ENCODE measurements at regions not wholly inside any gene's neighbourhood (a gene's known extent, or its start where the extent isn't known, plus 50 kb on each side); places are given as distances from the start of the nearest gene placed in this dataset.
A peak's percentile ranks its signal among the peaks of the same experiment; 100 is the strongest.

DNA sequence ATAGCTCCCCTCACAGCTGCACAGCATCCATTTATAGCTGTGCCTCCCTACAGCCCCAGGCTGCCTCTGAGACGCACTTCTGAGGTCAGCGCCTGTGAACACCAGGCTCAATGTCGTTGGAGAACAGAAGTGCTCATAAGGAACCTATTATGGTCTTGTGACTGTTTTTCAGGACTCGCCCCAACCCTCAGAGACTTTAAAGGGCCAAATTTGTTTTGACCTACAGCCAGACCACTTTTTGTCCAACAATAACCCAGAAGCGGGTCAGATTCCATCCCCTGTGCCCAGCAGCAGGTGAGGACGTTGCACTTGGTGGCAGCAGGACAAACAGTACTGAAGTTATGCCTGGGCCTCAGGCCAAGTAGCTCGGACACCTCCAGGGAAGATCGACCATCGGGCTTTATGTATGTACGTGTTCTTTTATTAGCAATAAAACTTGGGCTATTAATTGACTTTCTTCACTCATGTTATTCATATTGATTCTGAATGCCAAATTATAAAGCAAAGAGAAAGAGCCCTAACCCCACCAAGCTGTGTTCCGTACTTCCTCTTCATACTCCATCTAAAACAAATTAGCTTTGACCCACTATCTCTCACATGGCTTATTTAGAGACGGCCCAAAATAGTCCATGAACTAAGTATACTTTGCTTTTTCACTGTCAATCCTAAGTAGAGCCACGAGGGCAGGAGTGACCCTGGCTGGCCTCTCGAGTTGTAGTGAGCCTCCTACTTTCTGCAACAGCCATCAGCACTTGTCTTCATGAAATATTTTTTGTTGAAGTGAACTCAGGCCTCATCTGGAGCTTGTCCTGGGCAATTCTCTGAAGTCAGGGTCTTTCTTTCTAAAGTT, 92.3 kb upstream of the PAX6 start:
- DNase-seq (ENCODE audit: low read depth in 3 of 3): no peak

DNA sequence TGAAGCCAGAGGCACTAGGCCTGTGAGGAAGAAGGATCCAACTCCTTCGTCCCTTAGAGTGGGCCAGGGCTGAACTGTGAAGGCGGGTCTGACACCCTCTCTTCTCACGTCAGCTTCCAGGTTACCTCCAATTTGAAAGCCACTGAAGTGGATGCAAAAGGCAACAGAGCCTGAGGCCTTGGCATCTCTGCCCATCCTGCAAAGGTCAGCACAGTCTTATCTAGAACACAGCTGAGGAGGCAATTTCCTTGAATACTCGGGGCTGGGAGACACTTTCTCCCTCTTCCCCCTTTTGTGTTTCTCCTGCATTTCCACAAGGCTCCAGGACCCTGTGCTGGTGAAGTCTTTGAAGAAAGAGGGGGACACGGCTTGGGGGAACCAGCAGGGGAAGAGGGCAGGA, 91.6 kb upstream of the PAX6 start:
- DNase-seq (ENCODE audit: low read depth in 3 of 3): no peak

DNA sequence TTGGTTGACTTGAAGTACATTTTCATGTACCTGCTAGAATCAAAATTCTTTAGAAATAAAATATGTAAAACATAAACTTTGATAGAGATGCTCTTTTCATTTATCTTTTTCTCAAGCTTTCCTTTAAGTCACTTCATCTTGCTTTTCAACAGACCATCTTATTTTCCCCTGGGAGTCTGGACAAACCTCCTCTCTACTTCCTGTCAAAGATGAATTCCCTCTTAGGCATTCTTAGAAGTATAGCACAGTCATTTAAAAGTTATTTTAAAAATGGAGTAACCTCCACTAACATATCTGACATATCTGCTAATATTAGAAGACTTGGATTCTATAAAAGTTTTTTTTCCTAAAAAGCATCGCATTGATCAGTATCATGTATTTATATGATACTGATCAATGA, 84.8 kb upstream of the PAX6 start:
- no peak for DNase-seq (ENCODE audit: low read depth in 3 of 3)

DNA sequence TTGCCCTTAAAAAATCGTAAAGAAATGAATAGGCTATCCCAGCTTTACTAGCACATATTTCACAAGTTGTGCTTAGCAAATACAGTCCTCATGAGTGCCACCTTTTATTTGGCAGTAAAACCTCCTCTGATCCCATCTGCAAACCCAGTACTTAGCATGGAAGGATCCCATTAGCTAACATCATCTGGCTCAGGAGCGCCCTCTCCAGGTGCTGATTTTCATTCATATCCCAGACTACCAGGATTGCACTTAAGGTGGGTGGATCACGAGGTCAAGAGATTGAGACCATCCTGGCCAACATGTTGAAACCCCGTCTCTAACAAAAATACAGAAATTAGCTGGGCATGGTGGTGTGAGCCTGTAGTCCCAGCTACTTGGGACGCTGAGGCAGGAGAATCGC, 76.1 kb upstream of the PAX6 start:
- DNase-seq (ENCODE audit: low read depth in 3 of 3): no peak

DNA sequence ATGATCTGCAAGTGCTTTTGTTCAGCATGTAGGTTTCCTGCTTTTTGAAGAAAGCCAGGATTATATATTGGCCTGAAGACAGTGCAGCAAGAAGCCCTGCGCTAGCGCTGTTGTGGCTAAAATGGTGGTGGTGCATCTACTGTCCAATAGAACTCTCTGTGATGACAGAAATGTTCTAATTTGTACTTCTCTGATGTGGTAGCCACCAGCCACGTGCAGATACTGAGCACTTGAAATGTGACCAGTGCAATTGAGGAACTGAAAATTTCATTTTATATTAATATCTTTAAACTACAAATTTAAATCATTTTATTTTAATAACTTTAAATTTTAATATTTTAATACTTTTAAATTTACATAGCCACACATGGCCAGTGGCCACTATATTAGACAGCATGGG, 73.0 kb upstream of the PAX6 start:
- no peak for DNase-seq (ENCODE audit: low read depth in 3 of 3)

DNA sequence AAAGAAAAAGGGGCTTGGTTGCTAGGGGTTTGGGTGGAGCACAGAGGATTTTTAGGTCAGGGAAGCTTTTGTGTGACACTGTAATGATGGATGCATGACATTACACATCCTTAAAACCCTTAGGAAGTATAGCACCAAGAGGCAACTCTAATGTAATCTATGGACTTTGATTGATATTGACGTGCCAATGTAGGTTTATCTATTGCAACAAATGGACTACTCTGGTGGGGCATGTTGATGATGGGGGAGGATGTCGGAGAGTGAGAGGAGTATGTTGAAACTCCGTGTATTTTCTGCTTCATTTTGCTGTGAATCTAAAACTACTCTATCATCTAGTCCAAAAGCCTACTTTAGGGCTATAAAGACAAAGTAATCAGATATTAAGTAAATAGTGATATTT, 72.3 kb upstream of the PAX6 start:
- DNase-seq (ENCODE audit: low read depth in 3 of 3): no peak

DNA sequence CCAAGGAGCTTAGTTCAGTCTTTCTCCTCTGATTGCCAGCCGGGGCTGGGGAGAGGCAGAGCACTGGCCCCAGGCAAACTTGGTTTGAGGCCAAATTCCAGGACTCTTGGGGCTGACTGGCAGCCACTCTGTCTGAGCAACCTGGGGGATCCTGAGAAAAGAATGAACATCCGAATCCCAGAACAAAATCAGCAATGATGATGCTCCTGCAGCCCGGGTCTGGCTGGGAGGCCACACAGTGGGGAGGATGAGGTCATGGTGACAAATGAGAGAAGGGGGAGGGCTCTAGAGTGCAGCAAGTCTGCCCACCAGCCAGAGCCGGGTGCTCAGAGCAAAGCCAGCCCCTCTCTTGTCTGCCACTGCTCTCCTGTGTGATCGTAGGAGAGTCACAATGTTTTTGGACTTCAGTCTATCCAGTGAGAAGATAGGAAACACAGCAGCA, 71.8 kb upstream of the PAX6 start:
- no peak for DNase-seq (ENCODE audit: low read depth in 3 of 3)

DNA sequence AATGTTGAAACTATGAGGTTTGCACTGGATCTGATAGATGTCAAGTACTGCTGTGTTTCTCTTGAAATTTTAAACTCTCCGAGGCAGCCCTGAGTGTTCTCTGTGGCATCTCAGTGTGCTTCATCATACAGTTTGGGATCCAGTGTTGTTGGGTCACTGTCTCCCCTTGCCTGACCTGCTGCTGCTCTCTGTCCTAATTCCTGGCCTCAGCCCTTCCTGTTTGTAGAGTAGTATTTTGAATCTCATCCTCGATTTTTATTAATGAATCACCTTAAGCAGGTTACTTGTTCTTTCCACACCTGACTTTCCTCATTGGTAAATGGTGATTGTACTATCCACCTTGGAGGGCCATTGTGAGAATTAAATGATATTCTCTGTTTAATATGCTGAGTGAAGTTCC, 70.7 kb upstream of the PAX6 start:
- DNase-seq (ENCODE audit: low read depth in 3 of 3): no peak

DNA sequence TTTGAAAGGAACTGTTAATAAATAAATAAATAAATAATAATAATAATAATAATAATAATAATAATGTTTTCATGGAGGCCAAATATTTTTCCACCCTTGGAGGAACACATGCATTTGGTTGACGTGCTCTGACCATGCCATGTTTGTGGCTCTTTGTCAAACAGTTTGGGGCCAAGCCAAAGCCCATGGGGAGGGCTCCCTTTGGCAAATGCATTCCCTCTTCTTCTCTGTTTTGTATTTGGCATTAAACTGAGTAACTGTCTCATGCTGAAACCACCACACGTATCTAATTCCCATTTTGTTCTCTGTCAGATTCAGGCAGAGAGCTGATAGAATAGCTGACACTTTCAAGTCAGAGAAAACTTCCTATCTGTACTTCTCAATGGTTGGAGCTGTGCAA, 68.6 kb upstream of the PAX6 start:
- DNase-seq (ENCODE audit: low read depth in 3 of 3): no peak

DNA sequence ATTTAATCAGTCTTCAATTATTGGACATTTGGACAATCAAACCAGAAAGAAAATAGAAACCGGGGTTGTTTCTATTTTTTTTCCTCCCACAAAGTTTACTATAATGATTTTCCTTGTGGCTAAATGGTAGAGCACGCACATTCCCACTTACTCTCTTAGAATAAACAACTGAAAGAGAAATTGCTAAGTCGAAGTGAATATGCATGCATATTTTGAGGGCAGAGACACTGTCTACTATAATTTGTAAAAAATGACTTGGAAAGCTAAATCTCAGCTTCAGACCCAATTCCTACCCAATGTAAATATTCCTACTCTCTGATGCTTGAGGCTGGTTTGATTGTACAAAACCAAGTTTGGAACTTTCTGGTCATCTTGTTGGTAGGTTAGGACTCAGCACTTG, 66.7 kb upstream of the PAX6 start:
- DNase-seq (ENCODE audit: low read depth in 3 of 3): no peak

DNA sequence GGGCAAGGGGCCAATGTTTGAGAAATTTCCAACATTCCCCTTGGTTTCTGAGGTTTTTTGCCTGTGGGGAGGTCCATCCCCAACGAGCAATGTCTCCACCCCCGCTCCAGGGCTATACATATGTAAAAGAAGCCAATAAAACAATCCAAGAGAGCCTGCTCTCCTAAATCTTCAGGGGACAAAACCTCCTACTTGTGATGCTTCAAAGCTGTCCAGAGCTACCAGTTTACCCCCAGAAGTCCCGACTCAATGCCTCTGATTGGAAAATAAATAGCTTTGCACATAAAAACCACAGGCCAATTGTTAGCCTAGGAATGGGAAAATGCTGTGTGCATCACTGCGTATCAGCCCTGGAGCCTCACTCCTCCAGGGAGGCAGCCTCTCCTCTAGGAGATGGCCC, 66.0 kb upstream of the PAX6 start:
- no peak for DNase-seq (ENCODE audit: low read depth in 3 of 3)

DNA sequence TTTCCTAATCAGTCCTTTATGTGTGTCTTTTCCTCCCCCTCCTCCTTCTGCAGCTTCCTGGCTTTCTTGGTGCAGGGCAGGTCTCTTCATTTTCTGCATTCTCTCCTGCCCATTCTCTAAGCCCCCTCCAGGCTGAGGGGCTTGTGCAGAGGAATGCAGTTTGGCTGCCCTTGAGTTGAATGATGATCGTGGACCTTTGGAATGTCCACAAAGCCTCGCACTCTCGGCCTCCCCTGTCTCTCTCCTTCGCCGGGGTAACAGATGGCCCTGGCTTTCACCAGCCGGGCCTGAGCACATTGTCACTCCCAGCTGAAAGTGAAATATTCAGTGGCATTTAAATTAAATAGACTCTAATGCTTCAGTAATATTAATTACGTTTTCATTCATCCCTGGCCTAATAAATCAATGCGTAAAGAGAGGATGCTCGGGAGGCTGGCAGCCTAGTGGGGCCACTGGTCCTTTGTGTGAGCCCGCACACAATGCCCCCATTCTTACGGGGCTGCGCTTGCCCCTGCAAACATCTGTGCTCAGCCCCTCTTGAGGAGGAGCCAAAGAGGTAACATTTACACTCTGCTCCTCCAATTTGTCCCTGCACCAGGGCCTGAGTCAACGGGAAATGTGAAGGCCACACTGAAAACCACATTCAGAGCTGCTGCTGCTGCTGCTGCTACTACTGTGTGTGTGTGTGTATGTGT, 64.9 kb upstream of the PAX6 start:
- no peak for DNase-seq (ENCODE audit: low read depth in 3 of 3)

DNA sequence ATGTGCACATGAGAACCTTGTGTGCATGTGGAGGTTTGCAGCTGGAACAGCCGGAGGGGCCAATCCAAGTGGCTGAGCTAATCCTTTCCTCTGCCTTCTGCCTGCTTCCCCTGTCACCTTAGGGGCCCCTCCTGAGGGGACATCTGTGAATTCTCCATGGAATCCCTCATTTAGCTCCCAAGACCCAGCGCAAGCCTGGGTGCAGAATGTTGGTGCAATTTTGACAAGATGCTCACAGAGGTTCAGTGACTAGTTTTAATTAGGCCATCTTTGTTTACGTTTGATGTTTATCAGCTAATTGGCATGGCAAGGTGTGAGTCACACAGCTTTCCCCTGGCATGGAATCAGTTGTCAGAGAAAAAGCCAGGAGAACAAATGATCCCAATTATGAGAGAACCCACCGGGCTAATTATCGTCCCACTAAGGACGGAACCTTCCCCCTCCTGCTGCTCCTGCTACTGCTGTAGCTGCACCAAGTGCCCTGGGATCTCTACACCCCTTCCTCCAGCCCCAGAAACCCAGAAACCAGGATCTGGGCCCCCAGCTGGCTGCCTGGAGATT, 63.6 kb upstream of the PAX6 start:
- no peak for DNase-seq (ENCODE audit: low read depth in 3 of 3)

DNA sequence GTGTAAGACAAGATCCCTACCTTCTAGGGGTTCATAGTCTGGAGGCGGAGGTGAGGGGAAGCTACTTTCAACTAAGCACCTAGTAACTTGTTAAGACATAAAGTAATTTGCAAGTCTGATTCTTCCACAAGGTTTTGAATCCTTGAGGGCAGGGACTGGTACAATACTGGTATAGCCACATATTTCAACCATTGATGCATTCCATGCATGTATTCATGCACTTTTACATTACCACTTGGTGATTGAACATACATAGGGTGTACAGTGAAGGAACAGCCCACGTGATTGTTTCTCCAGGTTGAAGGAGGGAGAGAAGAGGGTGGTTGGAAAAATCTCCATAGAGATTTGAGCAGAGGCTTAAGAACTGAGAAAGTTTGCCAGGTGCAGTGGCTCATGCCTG, 62.0 kb upstream of the PAX6 start:
- DNase-seq (ENCODE audit: low read depth in 3 of 3): no peak

DNA sequence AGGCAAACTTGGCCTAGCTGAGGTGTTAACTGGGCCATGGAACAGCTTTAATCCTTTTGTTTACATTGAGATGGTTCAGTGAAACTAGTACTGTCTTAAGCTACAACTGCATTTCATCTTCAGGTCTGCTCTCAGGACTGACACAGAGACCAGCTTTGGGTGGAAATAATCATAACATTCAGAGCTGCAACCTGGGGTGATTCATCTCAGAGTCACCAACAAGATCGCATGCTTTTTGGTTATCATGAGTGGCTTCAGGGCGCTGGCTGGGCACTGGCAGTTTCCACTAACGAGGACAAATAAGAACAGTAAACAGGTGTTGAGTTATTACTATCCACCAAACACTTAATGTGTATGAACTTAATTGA, 60.9 kb upstream of the PAX6 start:
- no peak for DNase-seq (ENCODE audit: low read depth in 3 of 3)

DNA sequence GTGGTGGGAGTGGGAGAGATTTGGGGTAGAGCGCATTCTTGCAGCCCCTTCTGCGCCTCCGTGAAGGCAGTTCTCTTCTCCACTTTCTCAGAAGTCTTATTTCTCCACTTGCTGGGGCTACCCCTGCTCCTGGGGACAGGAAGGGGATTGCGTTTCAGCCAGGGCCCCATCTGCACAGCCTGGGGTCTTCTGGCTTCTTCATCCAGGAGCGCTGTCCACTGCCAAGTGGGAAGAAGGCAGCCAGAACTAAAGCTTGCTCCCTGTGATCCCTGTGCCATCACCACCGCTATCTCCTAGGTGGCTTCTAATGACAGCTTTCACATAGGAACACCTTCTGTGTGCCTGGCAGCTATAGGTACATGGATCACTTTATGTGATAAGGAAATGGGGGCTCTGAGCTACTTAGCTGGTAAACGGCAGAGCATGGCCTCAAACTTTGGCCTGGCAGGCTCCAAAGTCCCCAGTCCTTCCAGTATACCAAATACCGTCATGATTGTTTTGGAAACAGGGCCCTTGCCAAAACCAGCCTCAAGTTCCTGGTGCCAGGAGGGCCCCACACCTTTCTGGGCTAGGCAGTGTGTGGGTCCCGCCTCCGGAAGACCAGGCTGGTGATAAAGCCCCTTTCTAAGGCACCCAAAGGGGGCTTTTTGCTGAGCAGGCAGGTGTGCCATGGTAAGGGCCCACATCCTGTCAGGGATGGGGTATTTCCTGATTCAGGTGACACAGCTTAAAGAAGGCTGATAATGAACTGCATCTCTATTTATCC, 60.4 kb upstream of the PAX6 start:
- no peak for DNase-seq (ENCODE audit: low read depth in 3 of 3)

DNA sequence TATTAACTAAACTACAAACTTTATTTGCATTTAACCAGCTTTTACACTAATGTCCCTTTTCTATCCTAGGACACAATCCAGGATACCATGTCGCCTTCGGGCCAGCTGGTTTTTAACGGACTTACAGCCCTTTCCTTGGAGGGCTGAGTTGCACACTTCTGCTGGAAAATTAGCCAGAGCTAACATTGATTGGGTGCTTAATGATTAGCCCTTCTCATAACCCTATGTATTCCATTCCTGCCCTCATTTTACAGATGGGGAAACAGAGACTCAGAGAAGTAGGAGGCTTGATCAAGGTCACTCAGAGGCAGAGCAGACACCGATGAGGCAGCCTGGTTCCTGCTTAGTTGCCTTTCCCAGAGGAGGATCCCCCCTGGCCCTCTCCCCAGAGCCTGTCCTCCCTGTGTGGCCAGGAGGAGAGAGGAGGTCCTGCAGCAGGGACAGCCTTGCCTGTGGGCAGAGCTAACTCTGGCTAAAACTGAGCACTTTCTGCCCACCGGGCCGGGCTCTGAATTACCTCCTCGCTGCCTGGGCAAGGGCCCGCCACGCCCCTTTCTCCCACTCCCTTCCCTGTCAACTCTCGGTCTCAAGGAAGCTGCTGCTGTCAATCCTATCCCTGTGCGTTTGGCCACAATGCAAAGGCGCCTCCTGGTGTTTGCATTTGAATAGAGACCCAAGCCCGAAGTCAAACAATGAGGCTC, 59.6 kb upstream of the PAX6 start:
- DNase-seq (ENCODE audit: low read depth in 3 of 3): peak in 1 of 3 donors; percentile 9

DNA sequence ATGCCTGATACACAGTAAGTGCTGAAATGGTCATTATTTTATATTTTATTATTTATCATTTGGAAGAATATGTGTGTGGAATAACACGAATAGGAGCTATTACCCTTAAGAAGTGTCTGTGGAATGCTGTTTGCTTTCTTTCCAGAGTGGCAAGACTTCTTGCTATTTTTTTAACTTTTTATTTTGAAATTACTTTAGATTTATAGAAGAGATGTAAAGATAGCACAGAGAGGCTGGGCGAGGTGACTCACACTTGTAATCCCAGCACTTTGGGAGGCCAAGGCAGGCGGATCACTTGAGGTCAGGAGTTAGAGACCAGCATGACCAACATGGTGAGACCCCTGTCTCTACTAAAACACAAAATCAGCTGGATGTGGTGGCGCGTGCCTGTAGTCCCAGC, 58.9 kb upstream of the PAX6 start:
- no peak for DNase-seq (ENCODE audit: low read depth in 3 of 3)

DNA sequence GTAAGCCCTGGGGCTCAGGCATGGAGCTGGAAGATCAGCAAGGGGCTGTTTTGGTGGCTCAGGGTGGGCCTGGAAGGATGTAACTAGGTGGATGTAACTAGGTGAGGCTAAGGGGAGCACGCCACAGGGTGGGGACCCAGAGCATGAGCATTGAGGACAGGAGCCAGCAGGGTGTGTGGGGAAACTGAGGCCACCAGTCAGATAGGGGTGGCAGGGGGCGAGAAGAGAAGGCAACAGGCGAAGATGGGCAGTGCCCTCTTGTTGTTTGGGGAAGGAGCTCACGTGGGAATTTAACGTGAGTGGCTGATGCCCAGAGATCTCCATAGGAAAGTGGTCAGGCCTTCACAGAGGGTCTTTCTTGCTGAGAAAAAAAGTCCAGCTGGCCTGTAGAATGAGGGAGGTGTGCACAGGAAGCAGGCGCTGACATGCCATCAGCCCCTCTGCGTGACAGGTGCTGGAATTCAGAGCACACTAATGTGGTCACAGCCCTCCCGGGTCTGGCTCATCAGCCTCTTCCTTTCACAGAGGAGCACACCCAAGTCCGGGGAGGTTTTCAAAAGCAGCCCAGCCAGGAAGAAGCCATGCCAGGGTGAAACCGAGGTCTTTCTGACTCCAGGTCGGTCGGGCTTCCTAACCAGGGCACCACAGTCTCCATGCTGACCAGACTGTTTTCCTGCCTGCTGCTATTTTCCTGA, 54.6 kb upstream of the PAX6 start:
- no peak for DNase-seq (ENCODE audit: low read depth in 3 of 3)

DNA sequence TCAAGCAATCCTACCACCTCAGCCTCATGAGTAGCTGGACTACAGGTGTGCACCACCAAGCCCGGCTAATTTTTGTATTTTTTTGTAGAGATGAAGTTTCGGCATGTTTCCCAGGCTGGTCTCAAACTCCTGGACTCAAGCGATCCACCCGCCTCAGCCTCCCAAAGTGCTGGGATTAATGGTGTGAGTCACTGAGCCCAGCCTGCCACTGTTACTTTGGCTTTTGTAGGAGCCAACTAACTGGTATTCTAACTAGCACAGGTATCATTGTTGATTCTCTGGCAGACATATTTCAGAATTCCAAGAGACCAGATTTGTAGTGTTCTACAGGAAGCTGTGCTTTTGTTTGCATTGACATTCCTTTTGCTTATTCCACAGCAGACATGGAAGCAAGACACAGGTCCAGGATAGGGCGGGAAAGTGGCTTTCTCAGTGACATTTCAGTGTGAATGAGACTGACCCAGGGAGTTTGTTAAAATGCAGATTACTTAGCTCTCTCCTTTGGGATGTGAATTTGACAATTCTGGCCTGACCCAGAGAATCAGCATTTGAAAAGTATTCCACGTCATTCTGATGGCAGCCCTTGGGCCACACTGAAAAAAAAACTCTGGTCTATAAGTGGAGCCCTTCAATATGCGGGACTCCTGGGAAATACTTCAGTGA, 52.2 kb upstream of the PAX6 start:
- no peak for DNase-seq (ENCODE audit: low read depth in 3 of 3)

DNA sequence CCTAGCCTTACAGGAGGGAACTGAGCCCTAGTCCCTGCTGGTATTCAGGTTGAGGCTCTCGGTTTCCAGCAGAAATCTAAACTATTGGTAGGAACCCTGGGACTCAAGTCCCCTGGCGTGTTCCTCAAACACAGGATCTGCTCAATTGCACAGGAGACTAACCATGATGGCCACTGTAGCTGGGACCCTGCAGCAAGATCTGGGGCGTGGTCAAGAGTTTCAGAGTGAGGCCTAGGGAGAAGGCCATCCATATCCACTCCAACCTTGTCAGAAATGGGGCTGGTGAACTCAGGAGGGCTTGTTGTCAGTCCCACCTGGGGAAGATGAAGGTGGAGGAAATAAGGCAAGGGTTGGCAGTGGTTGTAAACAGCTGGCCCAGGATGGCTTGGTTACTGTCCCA, 49.9 kb upstream of the PAX6 start:
- no peak for DNase-seq (ENCODE audit: low read depth in 3 of 3)

All from stimulated activated CD4-positive, alpha-beta T cell treated with anti-CD3 and anti-CD28 coated beads, TNF-alpha, amount 100 ng/mL, for 48 hours (primary cell).